ENCODE measurements at regions not wholly inside any gene's neighbourhood (a gene's known extent, or its start where the extent isn't known, plus 50 kb on each side); places are given as distances from the start of the nearest gene placed in this dataset.
"Not testable (repeated sequence)": the region's sequence is repeated elsewhere in the genome, so short reads cannot be mapped to it uniquely, and the experiment has no call there.

GRCh38 chr10:118810796-118811505, 56.2 kb upstream of the CACUL1 start:
- H3K27me3 ChIP-seq (ENCODE audit: control insufficient read depth, insufficient read depth, low read length) = no peaks in the 10 kb centered on the region
- DNase-seq (ENCODE audit: low read depth) = no peak
- no peak overlapping the region for H3K4me3 ChIP-seq (ENCODE audit: low read depth, low read length)
- H3K36me3 ChIP-seq (ENCODE audit: control insufficient read depth, insufficient read depth, low read length) = no peaks in the 10 kb centered on the region
- TF ChIP-seq, protein P1, sequence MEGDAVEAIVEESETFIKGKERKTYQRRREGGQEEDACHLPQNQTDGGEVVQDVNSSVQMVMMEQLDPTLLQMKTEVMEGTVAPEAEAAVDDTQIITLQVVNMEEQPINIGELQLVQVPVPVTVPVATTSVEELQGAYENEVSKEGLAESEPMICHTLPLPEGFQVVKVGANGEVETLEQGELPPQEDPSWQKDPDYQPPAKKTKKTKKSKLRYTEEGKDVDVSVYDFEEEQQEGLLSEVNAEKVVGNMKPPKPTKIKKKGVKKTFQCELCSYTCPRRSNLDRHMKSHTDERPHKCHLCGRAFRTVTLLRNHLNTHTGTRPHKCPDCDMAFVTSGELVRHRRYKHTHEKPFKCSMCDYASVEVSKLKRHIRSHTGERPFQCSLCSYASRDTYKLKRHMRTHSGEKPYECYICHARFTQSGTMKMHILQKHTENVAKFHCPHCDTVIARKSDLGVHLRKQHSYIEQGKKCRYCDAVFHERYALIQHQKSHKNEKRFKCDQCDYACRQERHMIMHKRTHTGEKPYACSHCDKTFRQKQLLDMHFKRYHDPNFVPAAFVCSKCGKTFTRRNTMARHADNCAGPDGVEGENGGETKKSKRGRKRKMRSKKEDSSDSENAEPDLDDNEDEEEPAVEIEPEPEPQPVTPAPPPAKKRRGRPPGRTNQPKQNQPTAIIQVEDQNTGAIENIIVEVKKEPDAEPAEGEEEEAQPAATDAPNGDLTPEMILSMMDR (IDR thresholded peaks at IDR 0.05; ENCODE audit: insufficient read depth, low read depth, low read length) = no peak
- ChIA-PET CTCF (interaction anchor here (0.9 to 1.1 kb wide), 2 partner anchors 9 to 11 kb away, joined by 3 to 4 read pairs; no protein-coding TSS in a partner anchor), POLR2A (no interaction called here)

DNA sequence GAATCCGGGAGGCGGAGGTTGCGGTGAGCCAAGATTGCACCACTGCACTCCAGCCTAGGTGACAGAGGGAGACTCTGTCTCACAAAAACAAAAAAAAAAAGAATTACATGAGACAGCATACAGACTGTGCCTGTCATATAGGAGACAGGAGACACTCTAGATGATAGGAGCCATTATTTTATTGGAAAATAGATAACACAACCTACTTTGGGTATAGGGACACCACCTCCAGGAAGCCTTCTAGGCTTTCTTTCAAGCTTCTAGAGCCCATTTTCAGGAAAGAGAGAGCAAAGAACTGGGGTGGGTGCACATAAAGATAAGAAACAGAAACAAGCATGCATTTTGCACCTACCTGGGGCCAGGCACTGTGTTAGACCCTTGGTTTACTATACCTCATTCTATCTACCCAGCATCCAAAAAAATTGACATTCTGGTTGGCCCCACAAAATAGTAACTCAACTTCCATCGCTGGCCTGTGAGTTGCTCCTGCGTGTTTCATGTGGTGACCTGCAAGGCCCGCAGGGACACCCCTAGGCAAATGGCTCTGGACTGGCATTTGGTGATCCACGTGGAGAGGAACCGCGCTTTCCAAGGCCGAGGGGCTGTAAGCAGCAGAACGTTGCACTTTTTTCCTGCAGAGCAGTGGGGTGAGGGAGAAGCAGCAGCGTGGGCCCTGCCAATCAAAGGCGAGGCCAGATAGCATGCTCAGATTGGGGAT, 57.1 kb upstream of the CACUL1 start:
- H3K27me3 ChIP-seq (ENCODE audit: control insufficient read depth, insufficient read depth, low read length) = no peaks in the 10 kb centered on the region
- ChIA-PET POLR2A (no interaction called here), CTCF (no interaction called here)
- H3K4me3 ChIP-seq (ENCODE audit: low read depth, low read length) = no peak overlapping the region
- H3K36me3 ChIP-seq (ENCODE audit: control insufficient read depth, insufficient read depth, low read length) = no peaks in the 10 kb centered on the region
- TF ChIP-seq, protein P1 (IDR thresholded peaks at IDR 0.05; ENCODE audit: insufficient read depth, low read depth, low read length) = no peak
- no peak for DNase-seq (ENCODE audit: low read depth)

- no peak overlapping the region for H3K4me3 ChIP-seq (ENCODE audit: low read depth, low read length)
- TF ChIP-seq, protein P1 (IDR thresholded peaks at IDR 0.05; ENCODE audit: insufficient read depth, low read depth, low read length) = no peak
- no peaks in the 10 kb centered on the region for H3K27me3 ChIP-seq (ENCODE audit: control insufficient read depth, insufficient read depth, low read length)
- CTCF ChIA-PET = no interaction called here
- no peaks in the 10 kb centered on the region for H3K36me3 ChIP-seq (ENCODE audit: control insufficient read depth, insufficient read depth, low read length)
- no peak for DNase-seq (ENCODE audit: low read depth)
- POLR2A ChIA-PET = no interaction called here
These were observed 57.6 kb upstream of the CACUL1 start for GRCh38 chr10:118812393-118812740.

- H3K27me3 ChIP-seq (ENCODE audit: control insufficient read depth, insufficient read depth, low read length); H3K4me3 ChIP-seq (ENCODE audit: low read depth, low read length); DNase-seq (ENCODE audit: low read depth); H3K36me3 ChIP-seq (ENCODE audit: control insufficient read depth, insufficient read depth, low read length); POLR2A ChIA-PET; CTCF ChIA-PET: not testable (repeated sequence)
These were observed 58.2 kb upstream of the CACUL1 start for GRCh38 chr10:118813001-118813400.

GRCh38 chr10:118816471-118817168, 61.9 kb upstream of the CACUL1 start:
- Histone ChIP-seq H3K27me3 (ENCODE audit: control insufficient read depth, insufficient read depth, low read length) (no peaks in the 10 kb centered on the region), H3K36me3 (ENCODE audit: control insufficient read depth, insufficient read depth, low read length) (no peaks in the 10 kb centered on the region), H3K4me3 (ENCODE audit: low read depth, low read length) (no peak overlapping the region)
- ChIA-PET CTCF (no interaction called here), POLR2A (no interaction called here)
- DNase-seq (ENCODE audit: low read depth) = no peak
- TF ChIP-seq, protein P1 (IDR thresholded peaks at IDR 0.05; ENCODE audit: insufficient read depth, low read depth, low read length) = no peak

All from BJ (cell line).